Activated T-cell treated with anti-CD3 and anti-CD28 coated beads, Interleukin-2, amount 50 U/mL, for 48 hours (primary cell): ENCODE measurements at regions not wholly inside any gene's neighbourhood (a gene's known extent, or its start where the extent isn't known, plus 50 kb on each side); places are given as distances from the start of the nearest gene placed in this dataset.
A peak's percentile ranks its signal among the peaks of the same experiment; 100 is the strongest.

Experiments
- DNase-seq, 2 experiments: peaks; one replicate each; pipeline ENCODE4 v3.0.0-alpha.2; 2020

DNA sequence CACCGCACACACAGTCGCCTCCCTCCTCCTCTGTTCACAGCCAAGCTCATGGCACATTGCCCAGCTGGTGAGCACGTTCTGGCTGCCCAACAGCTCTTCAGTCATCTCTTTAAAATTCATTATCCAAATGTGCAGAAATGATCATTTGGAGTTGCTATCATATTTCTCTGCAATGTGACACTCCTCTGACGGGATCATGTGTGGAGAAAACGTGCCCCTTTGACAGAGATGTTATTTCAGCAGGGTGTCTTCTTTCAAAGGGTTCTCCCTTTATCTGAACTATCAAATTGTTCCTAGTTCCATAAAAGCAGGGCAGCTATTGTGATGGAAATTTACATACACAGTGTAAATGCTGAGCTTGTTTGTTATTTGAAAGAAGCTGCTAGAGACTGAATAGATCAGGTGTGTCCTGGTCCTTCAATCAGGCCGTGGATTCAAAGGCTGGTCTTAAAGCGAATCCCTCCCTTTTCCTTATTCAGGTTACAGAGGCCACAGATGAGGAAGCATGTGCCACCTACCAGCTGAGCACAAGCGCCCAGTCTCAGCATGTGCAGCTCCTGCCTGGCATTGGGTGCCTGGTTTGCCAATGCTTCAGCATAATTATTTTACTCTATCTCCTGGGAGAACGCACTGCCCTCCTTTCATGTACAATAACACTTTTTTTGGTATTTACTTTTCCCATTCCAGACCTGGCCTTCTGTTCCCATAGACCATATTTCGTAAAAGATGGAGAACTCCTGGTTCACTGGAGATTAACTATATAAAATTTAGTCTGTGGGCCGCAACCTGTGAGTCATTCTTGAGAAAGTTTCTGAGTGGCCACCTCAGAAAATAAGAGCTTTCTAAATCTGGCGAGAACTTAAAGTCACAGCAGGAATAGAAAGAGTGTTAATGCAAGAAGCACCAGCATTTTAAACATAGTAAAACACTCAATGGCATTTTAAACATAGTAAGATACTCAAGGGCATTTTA is 433.7 kb downstream of the ENC1 start:
- DNase-seq, result no peak

DNA sequence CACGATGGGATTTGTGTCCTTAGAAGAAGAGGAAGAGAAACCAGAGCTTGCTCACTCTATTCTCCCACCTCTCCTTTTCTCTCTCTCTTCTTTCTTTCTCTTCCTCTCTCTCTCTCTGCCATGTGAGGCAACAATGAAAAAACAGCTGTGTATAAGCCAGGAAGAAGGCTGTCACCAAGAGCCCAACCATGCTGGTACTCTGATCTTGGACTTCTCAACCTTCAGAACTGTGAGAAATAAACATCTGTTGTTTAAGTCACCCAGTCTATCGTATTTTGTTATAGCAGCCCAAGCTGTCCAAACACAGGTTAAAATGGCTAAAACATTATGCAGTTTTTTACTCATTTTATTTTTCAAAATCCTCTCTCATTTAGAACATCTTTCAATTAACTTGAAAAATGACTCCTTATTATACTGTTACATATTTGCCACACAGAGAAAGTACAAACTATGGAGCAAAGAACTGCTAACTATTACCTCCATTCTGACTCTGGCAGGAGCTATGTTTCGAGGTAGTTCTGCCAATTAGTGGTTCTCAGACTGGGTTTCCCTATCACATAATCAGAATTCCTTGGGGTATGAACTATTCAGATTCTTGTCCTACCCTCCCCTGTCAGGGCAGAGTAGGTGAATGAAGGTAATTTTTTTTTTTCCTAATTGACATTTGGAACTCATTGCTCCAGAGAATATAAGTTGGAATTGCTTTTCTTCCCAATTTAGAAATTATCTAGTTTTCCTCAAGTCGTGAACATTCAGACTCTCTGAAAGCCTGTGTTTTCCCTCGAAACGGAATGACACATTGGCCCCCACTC is 434.6 kb downstream of the ENC1 start:
- DNase-seq, result no peak

DNA sequence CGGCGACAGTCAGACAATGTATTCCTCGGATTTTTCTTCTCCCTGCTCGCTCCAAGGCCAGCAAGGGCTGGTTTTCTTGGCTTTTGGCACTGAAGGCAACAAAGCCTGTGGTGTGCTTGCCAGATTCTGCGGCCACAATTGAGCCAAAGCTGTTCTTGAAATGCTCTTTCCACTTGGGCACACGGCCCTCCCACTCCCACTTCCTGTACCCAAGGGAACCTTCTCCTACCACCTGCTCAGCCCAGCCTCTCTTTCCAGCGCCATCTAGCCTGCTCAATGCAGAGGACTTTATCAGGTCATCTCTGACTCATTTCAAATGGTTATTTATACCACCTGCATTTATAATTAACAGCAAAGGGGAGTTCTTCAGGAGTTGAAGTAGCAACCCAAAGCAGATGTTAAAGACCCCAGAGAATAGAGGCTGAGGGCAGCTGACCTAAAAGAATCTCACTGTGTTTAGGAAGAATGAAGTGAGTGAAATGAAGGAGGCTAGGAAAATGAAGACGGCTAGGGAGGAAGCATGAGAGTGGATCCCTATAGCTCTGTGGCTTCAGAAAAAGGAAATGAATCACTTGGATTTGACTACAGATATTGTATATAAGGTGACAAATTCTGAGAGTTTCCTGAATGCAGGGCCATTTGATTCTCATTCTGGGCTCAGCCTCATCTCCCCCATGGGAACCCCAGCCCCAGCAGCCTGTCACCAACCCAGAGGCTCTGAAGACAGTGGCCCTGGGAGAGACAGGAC is 439.0 kb downstream of the ENC1 start:
- DNase-seq, result peak in 1 of 2 experiments; percentile 37

DNA sequence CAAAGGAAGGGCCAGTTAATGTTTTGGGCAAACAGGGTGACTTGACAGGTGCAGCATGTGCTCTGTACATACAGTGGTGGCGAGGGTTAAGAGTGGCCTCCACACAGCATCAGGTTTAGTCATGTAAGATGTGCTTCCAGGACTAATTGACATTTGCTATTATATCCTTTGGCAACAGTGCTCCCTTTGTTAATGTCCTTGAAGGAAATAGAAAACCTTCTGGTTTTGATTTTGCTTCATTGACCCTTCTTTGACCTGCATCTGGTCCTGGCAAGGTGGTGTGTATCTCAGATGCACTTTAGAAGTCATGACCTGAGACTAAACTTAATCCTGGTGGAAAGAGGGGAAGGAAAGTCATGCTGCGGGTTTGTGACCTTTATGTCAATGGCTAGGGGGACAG is 440.0 kb downstream of the ENC1 start:
- DNase-seq, result no peak

GRCh38 chr5:74199436-74200210 is 440.9 kb downstream of the ENC1 start:
- DNase-seq, result no peak

DNA sequence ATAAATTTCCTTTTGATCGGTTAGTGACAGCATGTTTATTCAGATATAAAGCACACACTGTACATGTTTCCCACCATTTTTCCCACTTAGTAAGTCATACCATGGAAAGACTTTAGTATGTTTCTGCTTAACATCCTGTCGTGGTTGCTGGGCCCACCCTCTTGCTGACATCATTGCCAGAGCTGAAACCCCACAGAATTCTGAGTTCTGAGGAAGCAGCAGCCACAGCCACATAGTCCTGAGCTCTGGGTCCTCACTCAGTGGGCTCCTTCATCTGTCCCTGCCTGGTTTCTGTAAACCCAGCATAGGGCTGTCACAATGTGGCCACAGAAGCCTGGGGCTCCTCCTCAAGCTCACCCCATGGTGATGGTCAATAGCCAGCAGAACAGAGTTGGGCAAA is 441.5 kb downstream of the ENC1 start:
- peak; percentile 33 to 48 for DNase-seq

DNA sequence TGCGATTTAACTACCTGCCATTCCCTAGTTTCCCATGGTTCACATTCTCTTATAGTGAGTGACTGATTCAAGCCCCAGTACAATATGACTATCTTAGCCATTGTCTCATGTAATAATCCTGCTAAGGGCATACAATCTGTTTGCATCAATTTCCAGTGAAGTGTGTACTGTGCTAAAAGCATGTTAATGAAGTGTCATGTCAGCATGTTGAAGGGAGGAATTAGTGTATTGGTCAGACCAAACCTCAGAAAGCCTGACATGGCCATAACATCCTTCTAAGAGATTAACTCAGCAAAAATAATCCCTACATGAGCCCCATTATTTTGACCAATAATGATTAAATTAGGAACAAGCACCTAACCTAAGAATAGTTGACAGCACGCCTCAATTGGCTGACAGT is 442.4 kb downstream of the ENC1 start:
- DNase-seq, result no peak

- no peak for DNase-seq
These were observed 444.3 kb downstream of the ENC1 start for GRCh38 chr5:74196233-74196632.

- no peak for DNase-seq
These were observed 446.3 kb downstream of the ENC1 start for GRCh38 chr5:74194196-74194595.

GRCh38 chr5:74192606-74193299 is 447.8 kb downstream of the ENC1 start:
- no peak for DNase-seq

DNA sequence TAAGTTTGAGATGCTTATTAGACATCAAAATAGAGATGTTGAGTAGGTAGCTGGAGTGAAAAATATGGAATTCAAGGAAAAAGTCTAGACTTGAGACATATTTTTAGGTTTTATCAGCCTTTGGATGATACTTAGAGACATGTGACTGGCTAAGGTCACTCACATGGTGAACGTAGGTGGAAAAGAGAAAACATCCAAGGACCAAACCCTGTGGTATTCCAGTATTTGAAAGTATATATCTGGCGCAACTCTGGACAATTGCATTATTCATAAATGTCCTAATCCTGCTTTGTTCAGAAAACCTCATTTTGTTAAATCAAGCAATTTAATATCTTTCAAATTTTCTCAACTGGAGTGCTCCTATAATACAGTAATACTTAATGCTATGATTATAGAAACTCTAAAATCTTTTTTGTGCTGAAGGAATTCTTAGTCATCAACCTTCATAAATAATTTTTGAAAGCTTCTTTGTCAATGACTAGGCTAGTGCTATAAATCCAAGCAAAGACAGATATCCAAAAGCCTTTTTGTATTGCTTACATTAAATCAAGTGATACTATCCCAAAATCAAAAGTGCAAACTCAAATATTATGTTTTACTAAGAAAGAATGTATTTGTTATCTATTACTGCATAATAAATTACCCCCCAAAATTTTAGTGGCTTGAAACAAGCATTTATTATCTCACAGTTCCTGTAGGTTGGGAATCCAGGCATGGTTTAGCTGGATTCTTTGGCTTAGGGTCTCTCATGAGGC is 452.0 kb downstream of the ENC1 start:
- no peak for DNase-seq

DNA sequence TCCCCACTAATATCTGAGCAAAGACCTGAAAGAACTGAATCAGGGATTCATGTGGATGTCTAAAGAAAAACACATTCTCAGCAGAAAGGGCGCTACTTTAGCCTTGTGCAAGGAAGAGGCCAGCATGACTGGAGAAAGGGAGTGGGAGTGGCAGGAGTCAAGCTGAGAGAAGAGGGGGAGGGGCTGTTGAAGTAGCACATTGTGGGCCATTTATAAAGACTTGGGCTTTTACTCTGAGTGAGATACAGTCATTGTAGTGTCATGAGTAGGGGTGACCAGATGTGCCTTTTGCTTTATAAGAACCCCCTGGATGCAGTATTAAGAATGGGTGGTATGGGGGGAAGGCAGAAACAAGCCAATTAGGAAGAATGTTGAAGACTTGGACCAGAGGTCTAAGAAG is 452.8 kb downstream of the ENC1 start:
- no peak for DNase-seq

GRCh38 chr5:74186356-74187315 is 453.9 kb downstream of the ENC1 start:
- DNase-seq, result no peak

DNA sequence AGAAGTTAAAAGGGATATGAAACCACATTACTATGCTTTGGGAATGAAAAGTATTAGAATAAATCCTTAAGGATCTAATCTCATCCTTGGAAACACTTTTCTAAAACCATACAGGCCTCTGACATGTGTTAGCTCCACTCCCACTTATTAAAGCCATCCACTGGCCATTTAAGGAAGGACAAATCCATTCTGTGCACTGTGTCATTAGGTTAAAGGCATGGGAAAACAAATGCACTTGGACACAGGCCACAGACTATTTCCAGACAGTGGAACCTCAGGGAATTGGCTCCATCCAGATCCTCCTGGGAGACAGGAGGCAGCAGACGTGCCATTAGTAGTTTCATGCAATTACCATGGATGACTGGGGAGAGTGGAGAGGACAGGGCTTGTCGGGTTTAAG is 454.9 kb downstream of the ENC1 start:
- no peak for DNase-seq

GRCh38 chr5:74184649-74185048 is 455.9 kb downstream of the ENC1 start:
- no peak for DNase-seq

DNA sequence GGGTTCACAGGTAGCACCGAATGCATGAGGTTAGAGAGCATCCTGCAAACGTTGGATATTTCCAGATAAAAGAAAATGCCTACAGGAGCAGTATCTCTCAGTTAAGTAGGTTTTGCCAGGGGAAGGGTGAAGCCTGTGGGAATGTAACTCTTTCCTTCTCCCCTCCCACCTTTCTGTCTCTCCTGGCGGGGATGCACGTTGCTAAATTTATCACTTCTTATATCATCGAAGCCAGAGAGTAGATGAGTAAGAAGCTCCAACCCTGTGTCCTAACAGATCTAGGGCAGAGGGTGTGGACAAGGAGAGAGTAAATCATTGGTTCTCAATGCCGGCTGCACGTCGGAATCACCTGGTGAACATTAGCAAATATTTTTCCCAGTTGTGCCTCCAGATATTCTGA is 457.5 kb downstream of the ENC1 start:
- DNase-seq, result no peak

DNA sequence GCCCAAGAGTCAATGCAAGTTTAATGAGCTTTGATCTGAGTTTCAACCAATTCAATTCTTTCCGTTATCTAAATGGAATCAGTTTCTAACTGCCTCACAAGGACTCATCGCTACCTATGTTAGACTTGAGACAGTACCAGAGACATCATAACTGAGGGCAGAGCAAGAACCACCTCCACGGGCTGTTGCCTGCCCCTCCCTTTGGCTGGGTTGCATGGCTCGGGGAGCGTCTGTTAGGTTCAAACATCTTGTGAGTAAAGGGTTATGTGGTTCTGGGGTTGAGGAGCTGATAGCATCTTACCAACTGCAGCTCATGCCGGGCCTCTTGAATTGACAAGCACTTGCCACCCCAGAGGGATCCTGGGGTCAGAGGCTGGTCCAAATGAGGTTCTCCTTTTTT is 457.9 kb downstream of the ENC1 start:
- peak; percentile 42 to 49 for DNase-seq

DNA sequence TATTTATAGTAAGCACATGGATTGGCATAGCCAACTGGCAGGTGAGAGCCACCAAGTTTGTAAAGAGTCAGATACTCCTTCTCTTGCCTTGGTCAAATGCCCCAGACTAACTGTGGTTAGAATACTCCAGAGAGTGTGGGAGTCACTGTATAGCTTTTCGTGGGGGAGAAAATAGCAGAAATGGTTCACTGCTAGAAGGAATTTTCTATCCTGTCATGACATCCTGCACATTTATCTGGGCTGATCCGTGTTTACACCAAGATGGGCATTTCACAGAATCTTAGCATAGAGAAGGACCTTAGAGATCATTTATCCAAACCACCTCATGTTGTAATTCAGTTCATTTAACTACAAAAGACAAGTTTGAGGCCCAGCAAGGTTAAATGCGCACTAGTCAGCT is 460.8 kb downstream of the ENC1 start:
- DNase-seq, result no peak

DNA sequence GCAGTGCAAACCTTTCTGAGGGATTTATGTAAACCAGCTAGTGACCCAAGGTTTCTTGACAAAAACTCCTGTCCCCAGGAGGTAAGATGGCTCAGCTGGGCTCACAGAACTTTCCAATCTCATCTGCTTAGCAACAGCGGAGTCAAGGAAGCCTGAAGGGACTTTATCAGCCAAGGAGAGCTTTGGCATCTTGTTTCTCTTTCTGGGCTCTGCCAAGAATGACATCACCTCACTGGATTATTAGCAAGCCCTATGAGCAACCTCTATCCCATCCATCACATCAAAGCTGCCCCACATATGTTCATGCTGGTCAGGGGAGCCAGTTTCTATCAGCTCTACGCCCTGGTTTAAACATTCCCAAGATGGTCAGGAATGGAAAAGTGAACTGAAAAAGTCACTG is 461.3 kb downstream of the ENC1 start:
- DNase-seq, result no peak

DNA sequence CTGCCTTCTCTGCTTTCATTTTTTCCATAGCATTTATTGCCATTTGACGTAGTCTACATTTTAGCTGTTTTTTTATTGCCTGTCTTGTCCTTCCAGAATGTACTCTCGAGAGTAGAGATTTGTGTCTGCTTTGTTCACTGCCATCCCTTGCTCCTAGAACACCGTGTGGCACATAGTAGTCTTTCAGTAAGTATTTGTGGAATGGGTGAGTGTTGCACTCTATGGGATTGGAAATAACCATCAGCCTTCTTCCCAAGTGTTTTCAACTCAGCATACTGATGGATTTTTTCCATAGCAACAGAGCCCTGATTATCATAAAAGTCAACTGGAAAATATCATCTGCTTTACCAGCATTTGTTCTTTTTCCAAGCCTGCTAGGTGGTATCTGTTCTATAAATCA is 462.6 kb downstream of the ENC1 start:
- DNase-seq, result no peak
